ENCODE measurements at regions not wholly inside any gene's neighbourhood (a gene's known extent, or its start where the extent isn't known, plus 50 kb on each side); places are given as distances from the start of the nearest gene placed in this dataset.

- no peak for TF ChIP-seq CTCF (IDR thresholded peaks at IDR 0.05; ENCODE audit: extremely low read depth, low read depth, low read length)
- Histone ChIP-seq H3K4me3 (ENCODE audit: insufficient read depth, low read length) (no peak overlapping the region), H3K4me2 (ENCODE audit: insufficient read depth, low read length) (no peak overlapping the region), H2AFZ (ENCODE audit: low read length) (no peak overlapping the region), H3K79me2 (ENCODE audit: insufficient read depth, low read length) (no peaks in the 10 kb centered on the region), H4K20me1 (ENCODE audit: insufficient read depth, low read length) (peaks cover 9% of the 10 kb centered on the region), H3K4me1 (ENCODE audit: insufficient read depth, low read length) (peaks cover 31% of the 10 kb centered on the region), H3K9me3 (ENCODE audit: low read depth, low read length) (no peaks in the 10 kb centered on the region), H3K27me3 (ENCODE audit: insufficient read depth, low read length) (peaks cover 28% of the 10 kb centered on the region), H3K27ac (ENCODE audit: low read depth, low read length) (no peak overlapping the region), H3K36me3 (ENCODE audit: insufficient read depth, low read length) (no peaks in the 10 kb centered on the region)
- DNase-seq (ENCODE audit: insufficient read length, low spot score, missing footprints) = no peak
These were observed 72.7 kb upstream of the TNRC6C start for GRCh38 chr17:77885678-77886386.

- no peak for DNase-seq (ENCODE audit: insufficient read length, low spot score, missing footprints)
- H3K36me3 ChIP-seq (ENCODE audit: insufficient read depth, low read length) = no peaks in the 10 kb centered on the region
- no peak overlapping the region for H3K27ac ChIP-seq (ENCODE audit: low read depth, low read length)
- no peaks in the 10 kb centered on the region for H3K79me2 ChIP-seq (ENCODE audit: insufficient read depth, low read length)
- H3K27me3 ChIP-seq (ENCODE audit: insufficient read depth, low read length) = peaks cover 28% of the 10 kb centered on the region
- no peak for TF ChIP-seq CTCF (IDR thresholded peaks at IDR 0.05; ENCODE audit: extremely low read depth, low read depth, low read length)
- H4K20me1 ChIP-seq (ENCODE audit: insufficient read depth, low read length) = peaks cover 9% of the 10 kb centered on the region
- H3K4me1 ChIP-seq (ENCODE audit: insufficient read depth, low read length) = peaks cover 25% of the 10 kb centered on the region
- no peak overlapping the region for H2AFZ ChIP-seq (ENCODE audit: low read length)
- no peak overlapping the region for H3K4me2 ChIP-seq (ENCODE audit: insufficient read depth, low read length)
- no peaks in the 10 kb centered on the region for H3K9me3 ChIP-seq (ENCODE audit: low read depth, low read length)
- no peak overlapping the region for H3K4me3 ChIP-seq (ENCODE audit: insufficient read depth, low read length)
These were observed 72.1 kb upstream of the TNRC6C start for GRCh38 chr17:77886387-77886728.

GRCh38 chr17:77887110-77887463 is 71.4 kb upstream of the TNRC6C start:
- no peak for DNase-seq (ENCODE audit: insufficient read length, low spot score, missing footprints)
- H3K4me1 ChIP-seq (ENCODE audit: insufficient read depth, low read length) = peaks cover 18% of the 10 kb centered on the region
- no peaks in the 10 kb centered on the region for H3K9me3 ChIP-seq (ENCODE audit: low read depth, low read length)
- H3K36me3 ChIP-seq (ENCODE audit: insufficient read depth, low read length) = no peaks in the 10 kb centered on the region
- H3K4me2 ChIP-seq (ENCODE audit: insufficient read depth, low read length) = peak overlapping the region; percentile 95
- no peak overlapping the region for H3K27ac ChIP-seq (ENCODE audit: low read depth, low read length)
- peaks cover 29% of the 10 kb centered on the region for H3K27me3 ChIP-seq (ENCODE audit: insufficient read depth, low read length)
- H2AFZ ChIP-seq (ENCODE audit: low read length) = peak overlapping the region; percentile 85
- H3K4me3 ChIP-seq (ENCODE audit: insufficient read depth, low read length) = peak overlapping the region; percentile 74
- no peaks in the 10 kb centered on the region for H3K79me2 ChIP-seq (ENCODE audit: insufficient read depth, low read length)
- TF ChIP-seq CTCF (IDR thresholded peaks at IDR 0.05; ENCODE audit: extremely low read depth, low read depth, low read length) = no peak
- peaks cover 5% of the 10 kb centered on the region for H4K20me1 ChIP-seq (ENCODE audit: insufficient read depth, low read length)

- no peaks in the 10 kb centered on the region for H3K36me3 ChIP-seq (ENCODE audit: insufficient read depth, low read length)
- H3K27ac ChIP-seq (ENCODE audit: low read depth, low read length) = peak overlapping the region; percentile 63
- no peaks in the 10 kb centered on the region for H3K9me3 ChIP-seq (ENCODE audit: low read depth, low read length)
- peaks cover 13% of the 10 kb centered on the region for H3K4me1 ChIP-seq (ENCODE audit: insufficient read depth, low read length)
- peaks cover 34% of the 10 kb centered on the region for H3K27me3 ChIP-seq (ENCODE audit: insufficient read depth, low read length)
- TF ChIP-seq CTCF (IDR thresholded peaks at IDR 0.05; ENCODE audit: extremely low read depth, low read depth, low read length) = no peak
- H3K4me2 ChIP-seq (ENCODE audit: insufficient read depth, low read length) = peak overlapping the region; percentile 95
- H2AFZ ChIP-seq (ENCODE audit: low read length) = peak overlapping the region; percentile 85
- H3K79me2 ChIP-seq (ENCODE audit: insufficient read depth, low read length) = no peaks in the 10 kb centered on the region
- H3K4me3 ChIP-seq (ENCODE audit: insufficient read depth, low read length) = peak overlapping the region; percentile 74
- DNase-seq (ENCODE audit: insufficient read length, low spot score, missing footprints) = peak; percentile 95
- H4K20me1 ChIP-seq (ENCODE audit: insufficient read depth, low read length) = no peaks in the 10 kb centered on the region
These were observed 70.8 kb upstream of the TNRC6C start for GRCh38 chr17:77887464-77888241.
